ENCODE measurements at regions not wholly inside any gene's neighbourhood (a gene's known extent, or its start where the extent isn't known, plus 50 kb on each side); places are given as distances from the start of the nearest gene placed in this dataset.

GRCh38 chr3:96225494-96225893 lies 588.9 kb upstream of the EPHA6 start:
- H3K27me3 ChIP-seq, result no peaks in the 10 kb centered on the region
- TF ChIP-seq POLR2A (IDR thresholded peaks at IDR 0.05) (no peak), EP300 (IDR thresholded peaks at IDR 0.05; ENCODE audit: low read depth) (no peak), POLR2AphosphoS5 (IDR thresholded peaks at IDR 0.05) (no peak)
- TF ChIP-seq, protein P1, sequence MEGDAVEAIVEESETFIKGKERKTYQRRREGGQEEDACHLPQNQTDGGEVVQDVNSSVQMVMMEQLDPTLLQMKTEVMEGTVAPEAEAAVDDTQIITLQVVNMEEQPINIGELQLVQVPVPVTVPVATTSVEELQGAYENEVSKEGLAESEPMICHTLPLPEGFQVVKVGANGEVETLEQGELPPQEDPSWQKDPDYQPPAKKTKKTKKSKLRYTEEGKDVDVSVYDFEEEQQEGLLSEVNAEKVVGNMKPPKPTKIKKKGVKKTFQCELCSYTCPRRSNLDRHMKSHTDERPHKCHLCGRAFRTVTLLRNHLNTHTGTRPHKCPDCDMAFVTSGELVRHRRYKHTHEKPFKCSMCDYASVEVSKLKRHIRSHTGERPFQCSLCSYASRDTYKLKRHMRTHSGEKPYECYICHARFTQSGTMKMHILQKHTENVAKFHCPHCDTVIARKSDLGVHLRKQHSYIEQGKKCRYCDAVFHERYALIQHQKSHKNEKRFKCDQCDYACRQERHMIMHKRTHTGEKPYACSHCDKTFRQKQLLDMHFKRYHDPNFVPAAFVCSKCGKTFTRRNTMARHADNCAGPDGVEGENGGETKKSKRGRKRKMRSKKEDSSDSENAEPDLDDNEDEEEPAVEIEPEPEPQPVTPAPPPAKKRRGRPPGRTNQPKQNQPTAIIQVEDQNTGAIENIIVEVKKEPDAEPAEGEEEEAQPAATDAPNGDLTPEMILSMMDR (IDR thresholded peaks at IDR 0.05), result no peak
- 78 to 83% methylated on average over 4 to 5 of the region's 5 CpGs for WGBS, 2 donors (ENCODE audit: low coverage in 1 of 2)
- intact Hi-C loops (cut with DNase I; ENCODE audit: low total_unique reads) (no loop called here), in situ Hi-C loops (cut with MboI; ENCODE audit: low pct_ligation_motif_present in 1 of 4, low pct_unique_long_range_greater_than_20kb in 1 of 4, low sequenced_read_pairs in 3 of 4) (no loop called here)
- H3K4me3 ChIP-seq, result no peak overlapping the region
- H3K27ac ChIP-seq, result no peak overlapping the region
- no peaks in the 10 kb centered on the region for H3K4me1 ChIP-seq
- no peak for DNase-seq
- no peaks in the 10 kb centered on the region for H3K9me3 ChIP-seq
- H3K36me3 ChIP-seq, result no peaks in the 10 kb centered on the region

- H3K4me3 ChIP-seq, result no peak overlapping the region
- in situ Hi-C loops (cut with MboI; ENCODE audit: low pct_ligation_motif_present in 1 of 4, low pct_unique_long_range_greater_than_20kb in 1 of 4, low sequenced_read_pairs in 3 of 4) (no loop called here), intact Hi-C loops (cut with DNase I; ENCODE audit: low total_unique reads) (no loop called here)
- H3K27ac ChIP-seq, result no peak overlapping the region
- no peaks in the 10 kb centered on the region for H3K27me3 ChIP-seq
- DNase-seq, result no peak
- WGBS, 2 donors (ENCODE audit: low coverage in 1 of 2), result 46 to 65% methylated on average over 1 of the region's 1 CpG
- H3K36me3 ChIP-seq, result no peaks in the 10 kb centered on the region
- TF ChIP-seq, protein P1 (IDR thresholded peaks at IDR 0.05), result no peak
- TF ChIP-seq EP300 (IDR thresholded peaks at IDR 0.05; ENCODE audit: low read depth) (no peak), POLR2AphosphoS5 (IDR thresholded peaks at IDR 0.05) (no peak), POLR2A (IDR thresholded peaks at IDR 0.05) (no peak)
- no peaks in the 10 kb centered on the region for H3K4me1 ChIP-seq
- no peaks in the 10 kb centered on the region for H3K9me3 ChIP-seq
These were observed 580.7 kb upstream of the EPHA6 start for GRCh38 chr3:96233679-96234078.

- intact Hi-C loops (cut with DNase I; ENCODE audit: low total_unique reads), result no loop called here
- DNase-seq, result no peak
- no peak overlapping the region for H3K4me3 ChIP-seq
- no peaks in the 10 kb centered on the region for H3K9me3 ChIP-seq
- H3K4me1 ChIP-seq, result no peaks in the 10 kb centered on the region
- in situ Hi-C loops (cut with MboI; ENCODE audit: low pct_ligation_motif_present in 1 of 4, low pct_unique_long_range_greater_than_20kb in 1 of 4, low sequenced_read_pairs in 3 of 4), result no loop called here
- no peaks in the 10 kb centered on the region for H3K27me3 ChIP-seq
- 40% methylated on average over 2 of the region's 2 CpGs; no CpG with 5 or more reads in 1 of the 2 donors for WGBS, 2 donors (ENCODE audit: low coverage in 1 of 2)
- H3K27ac ChIP-seq, result no peak overlapping the region
- TF ChIP-seq EP300 (IDR thresholded peaks at IDR 0.05; ENCODE audit: low read depth), result no peak
- TF ChIP-seq, protein P1 (IDR thresholded peaks at IDR 0.05), result no peak
- TF ChIP-seq POLR2A (IDR thresholded peaks at IDR 0.05), result no peak
- no peak for TF ChIP-seq POLR2AphosphoS5 (IDR thresholded peaks at IDR 0.05)
- no peaks in the 10 kb centered on the region for H3K36me3 ChIP-seq
These were observed 577.9 kb upstream of the EPHA6 start for GRCh38 chr3:96236522-96236921.

DNA sequence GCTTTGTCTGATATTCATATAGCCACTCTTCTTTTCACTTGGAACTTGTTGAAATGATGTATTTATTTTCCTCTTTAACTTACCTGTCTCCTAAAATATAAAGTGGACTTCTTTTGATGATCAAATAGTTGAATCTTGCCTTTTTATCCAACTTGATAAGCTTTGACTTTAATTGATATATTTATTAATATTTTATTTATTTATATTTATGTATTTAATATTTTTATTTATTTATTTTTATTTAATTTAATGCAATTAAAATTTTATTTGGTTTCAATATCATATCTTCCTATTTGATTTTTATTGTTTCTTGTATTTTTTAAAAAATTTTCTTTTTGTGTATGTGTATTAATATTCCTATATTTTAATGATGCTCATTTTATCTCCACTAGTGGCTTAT lies 555.1 kb upstream of the EPHA6 start:
- H3K9me3 ChIP-seq, result no peaks in the 10 kb centered on the region
- H3K4me3 ChIP-seq, result no peak overlapping the region
- no peaks in the 10 kb centered on the region for H3K4me1 ChIP-seq
- H3K27me3 ChIP-seq, result no peaks in the 10 kb centered on the region
- intact Hi-C loops (cut with DNase I; ENCODE audit: low total_unique reads), result no loop called here
- in situ Hi-C loops (cut with MboI; ENCODE audit: low pct_ligation_motif_present in 1 of 4, low pct_unique_long_range_greater_than_20kb in 1 of 4, low sequenced_read_pairs in 3 of 4), result no loop called here
- no peak for TF ChIP-seq EP300 (IDR thresholded peaks at IDR 0.05; ENCODE audit: low read depth)
- TF ChIP-seq, protein P1 (IDR thresholded peaks at IDR 0.05), result no peak
- no peak for TF ChIP-seq POLR2A (IDR thresholded peaks at IDR 0.05)
- TF ChIP-seq POLR2AphosphoS5 (IDR thresholded peaks at IDR 0.05), result no peak
- no peak for DNase-seq
- H3K36me3 ChIP-seq, result no peaks in the 10 kb centered on the region
- H3K27ac ChIP-seq, result no peak overlapping the region

Data from transverse colon (tissue), 4 donors.